Activated CD8-positive, alpha-beta memory T cell treated with anti-CD3 and anti-CD28 coated beads for 4 hours (primary cell): ENCODE measurements at regions not wholly inside any gene's neighbourhood (a gene's known extent, or its start where the extent isn't known, plus 50 kb on each side); places are given as distances from the start of the nearest gene placed in this dataset.
"Not testable (repeated sequence)": the region's sequence is repeated elsewhere in the genome, so short reads cannot be mapped to it uniquely, and the experiment has no call there.

Source experiments
- DNase-seq, 2 donors: peaks; one replicate each; pipeline ENCODE4 v3.0.0-alpha.2; 2020; ENCODE audit warnings: low read depth in 2 of 2

- no peak for DNase-seq
Observed at GRCh38 chr18:78410094-78410786, 569.4 kb upstream of the SALL3 start.

DNA sequence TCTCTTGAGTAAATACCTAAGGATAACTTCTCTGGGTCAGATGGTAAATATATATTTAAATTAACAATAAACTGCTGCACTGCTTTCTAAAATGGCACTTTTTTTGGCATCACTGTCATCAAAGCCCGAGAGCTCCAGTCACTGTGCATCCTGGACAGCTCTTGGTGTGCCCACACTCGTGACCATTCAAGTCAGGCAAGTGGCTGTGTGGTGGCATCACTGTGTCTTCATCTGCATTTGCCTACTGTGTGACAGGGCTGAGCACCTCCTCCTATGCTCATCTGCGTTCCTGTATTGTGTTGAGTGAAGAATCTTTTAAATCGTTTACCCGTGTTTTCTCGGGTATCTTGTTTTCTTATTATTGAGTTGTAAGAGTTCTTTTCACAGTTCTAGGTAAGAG is 568.1 kb upstream of the SALL3 start:
- no peak for DNase-seq

- no peak for DNase-seq
Observed at GRCh38 chr18:78414302-78414701, 565.3 kb upstream of the SALL3 start.

DNA sequence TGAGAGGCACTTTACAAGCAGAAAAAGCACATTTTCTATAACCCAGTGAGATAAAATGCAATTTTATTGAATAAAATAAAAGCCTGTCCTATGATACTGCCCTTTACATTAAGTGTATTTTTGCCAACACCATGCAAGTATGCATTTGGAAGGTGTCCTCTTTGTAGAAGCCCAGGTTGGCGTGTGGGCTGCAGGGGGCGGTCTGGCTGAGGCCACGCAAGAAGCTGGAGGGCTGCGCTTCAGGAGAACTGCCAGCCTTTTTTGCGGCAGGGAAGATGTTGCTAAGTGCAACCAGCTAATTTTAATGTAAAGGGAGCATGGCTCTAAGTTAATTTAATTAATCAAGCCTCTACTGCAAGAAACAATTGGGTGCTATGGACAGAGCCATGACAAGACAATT is 562.8 kb upstream of the SALL3 start:
- DNase-seq, result no peak

GRCh38 chr18:78418379-78418778 is 561.2 kb upstream of the SALL3 start:
- no peak for DNase-seq

DNA sequence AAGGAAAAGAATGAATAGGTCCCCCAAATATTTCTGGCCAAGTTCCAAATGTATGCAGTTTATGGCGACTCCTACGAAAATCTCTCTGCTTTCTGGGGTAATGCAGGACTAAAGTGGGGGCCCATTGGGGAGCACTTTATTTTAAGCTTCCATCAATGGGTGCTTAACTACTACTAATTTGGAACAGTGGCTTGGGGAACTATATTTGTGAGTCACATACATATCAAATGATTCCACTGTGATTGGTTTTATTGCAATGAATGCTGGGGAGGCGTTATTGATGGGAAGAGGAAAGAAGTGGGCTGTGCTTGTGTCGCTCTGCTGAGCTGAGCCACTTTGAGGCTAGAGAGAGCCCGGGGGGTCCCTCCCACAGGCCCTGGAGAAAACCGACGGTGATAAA is 560.4 kb upstream of the SALL3 start:
- no peak for DNase-seq

DNA sequence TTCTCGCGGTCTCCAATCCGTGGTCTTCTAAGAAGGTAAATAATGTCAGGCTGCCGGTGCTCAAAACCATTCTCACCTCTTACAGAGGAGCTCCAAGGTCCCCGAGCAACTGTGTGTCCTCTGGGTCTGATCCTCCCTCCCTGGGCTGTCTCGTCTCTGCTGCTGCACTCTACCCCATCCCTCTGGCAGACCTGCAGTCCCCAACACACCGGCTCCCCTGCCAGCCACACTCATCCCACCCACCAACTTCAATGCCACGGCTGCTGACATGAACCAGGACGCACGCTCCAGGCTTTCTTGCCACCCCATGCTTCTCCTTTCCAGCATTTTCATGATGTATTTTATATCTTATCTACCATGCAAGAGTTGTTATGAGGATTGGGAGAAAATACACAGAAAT is 559.5 kb upstream of the SALL3 start:
- DNase-seq, result no peak

- DNase-seq, result no peak
Observed at GRCh38 chr18:78421392-78421791, 558.2 kb upstream of the SALL3 start.

- no peak for DNase-seq
Observed at GRCh38 chr18:78422336-78422735, 557.3 kb upstream of the SALL3 start.

GRCh38 chr18:78423811-78424210 is 555.8 kb upstream of the SALL3 start:
- DNase-seq, result no peak

- DNase-seq, result no peak
Observed at GRCh38 chr18:78424403-78425018, 555.1 kb upstream of the SALL3 start.

DNA sequence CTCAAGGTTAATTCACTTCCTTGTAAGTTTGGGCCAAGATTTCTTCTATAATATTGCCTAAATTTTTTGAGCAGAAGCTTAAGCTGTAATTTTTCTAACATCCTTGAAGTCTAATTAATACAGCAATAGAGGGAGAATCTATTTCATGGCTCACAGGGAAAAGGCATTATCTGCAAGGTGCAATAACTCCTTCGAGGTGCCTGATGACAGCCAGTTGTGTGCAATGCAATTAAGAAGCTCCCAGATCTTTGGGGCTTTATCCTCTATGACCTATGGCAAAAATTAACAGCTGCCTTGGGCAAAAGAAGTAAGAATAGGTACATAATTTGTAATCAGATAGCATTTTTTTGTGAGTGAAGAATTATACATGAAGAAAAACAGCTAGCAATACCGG is 554.6 kb upstream of the SALL3 start:
- DNase-seq, result no peak

GRCh38 chr18:78427081-78427480 is 552.5 kb upstream of the SALL3 start:
- no peak for DNase-seq

- no peak for DNase-seq
Observed at GRCh38 chr18:78429127-78430108, 550.2 kb upstream of the SALL3 start.

GRCh38 chr18:78430131-78430758 is 549.4 kb upstream of the SALL3 start:
- no peak for DNase-seq

DNA sequence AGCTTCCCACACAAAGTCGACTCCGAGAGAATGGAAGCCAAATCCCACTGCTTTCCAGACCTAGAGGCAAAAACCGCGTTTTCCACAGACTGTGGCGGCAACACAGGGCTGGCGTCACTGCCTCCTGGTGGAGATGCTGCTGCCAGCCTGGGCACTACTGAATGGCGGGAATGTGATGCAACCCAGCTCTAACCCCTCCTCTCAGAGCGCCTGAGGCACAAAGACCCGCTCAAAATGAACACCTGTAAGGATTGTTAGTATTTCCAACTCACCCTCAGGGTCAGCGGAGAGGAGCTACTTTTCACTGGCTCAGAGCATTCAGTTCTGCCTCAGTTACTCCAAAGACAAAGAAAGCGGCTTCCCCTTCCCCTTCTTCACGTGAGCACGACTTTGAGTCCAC is 548.0 kb upstream of the SALL3 start:
- DNase-seq, result no peak

DNA sequence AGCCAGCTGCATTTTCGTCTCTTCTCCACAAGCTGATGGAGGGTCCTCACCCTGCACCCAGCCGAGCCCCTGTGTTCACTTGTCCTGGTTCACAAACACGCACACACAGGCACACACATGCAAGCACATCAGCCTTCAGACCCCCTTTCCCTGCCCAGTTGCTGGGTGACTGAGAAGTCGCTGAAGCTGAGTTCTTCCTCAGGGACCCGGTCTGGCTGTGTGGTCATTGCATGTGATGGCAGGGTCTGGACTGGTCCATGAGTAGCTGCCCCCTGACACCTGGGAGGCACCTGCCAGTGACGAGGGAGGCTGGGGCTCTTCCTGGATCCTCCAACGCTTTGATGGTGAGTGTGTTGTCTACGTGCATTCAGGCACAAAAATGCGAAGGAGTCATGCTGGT is 546.1 kb upstream of the SALL3 start:
- DNase-seq, result no peak

DNA sequence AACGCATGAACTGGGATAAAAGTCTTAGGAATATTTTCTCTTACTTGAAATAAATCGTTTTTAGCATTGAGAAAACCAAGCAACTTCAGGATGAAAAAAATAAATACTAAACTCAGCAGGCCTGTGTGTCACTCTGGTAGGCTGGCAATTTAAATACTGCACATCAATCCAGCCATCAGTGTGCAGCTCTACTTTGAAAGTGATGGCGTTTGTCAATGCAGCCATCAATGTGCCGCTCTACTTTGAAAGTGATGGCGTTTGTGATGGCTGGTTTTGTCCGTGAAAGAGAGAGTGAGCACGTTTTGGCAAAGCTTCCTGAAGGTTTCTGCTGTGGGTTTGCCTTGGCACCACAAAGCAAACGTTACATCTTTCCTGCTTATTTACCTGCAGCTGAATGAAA is 543.5 kb upstream of the SALL3 start:
- DNase-seq, result no peak

GRCh38 chr18:78438235-78438634 is 541.4 kb upstream of the SALL3 start:
- not testable (repeated sequence) for DNase-seq

DNA sequence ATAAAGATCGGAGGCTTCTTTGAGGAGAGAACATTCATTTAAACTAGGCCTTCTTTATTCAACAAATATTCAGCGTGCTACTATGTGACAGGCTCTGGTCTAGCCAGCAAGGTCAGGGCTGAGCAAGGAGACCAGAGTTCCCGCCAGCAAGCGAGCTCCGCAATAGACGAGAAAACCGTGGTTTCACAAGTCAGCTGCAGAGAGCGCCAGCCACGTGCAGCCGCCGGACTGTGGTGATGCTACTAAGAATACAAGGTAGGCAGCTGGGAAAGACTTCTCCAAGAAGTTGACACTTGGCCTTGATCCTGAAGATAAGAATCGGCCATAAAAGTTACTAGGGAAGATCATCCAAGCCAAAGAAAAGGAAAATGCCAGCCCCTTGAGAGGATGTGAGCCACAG is 533.7 kb upstream of the SALL3 start:
- no peak for DNase-seq

DNA sequence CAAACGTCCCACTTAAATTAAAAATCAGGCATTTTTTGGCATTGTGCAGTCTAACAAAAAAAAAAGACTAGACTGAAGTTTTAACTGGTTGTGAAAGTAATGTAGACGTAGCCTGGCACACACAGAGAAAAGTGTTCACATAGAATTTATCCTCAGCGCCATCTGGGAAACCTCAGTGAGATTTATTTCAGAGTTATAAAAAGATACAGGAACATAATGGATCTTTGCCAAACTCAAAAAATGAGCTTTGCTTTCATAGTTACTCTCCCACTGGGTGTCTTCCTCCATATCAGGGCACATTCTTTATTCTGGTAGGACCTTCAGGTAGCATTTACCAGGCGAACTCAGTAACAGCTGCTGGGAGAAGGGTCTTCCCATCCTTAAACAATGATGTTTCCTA is 532.4 kb upstream of the SALL3 start:
- DNase-seq, result no peak

DNA sequence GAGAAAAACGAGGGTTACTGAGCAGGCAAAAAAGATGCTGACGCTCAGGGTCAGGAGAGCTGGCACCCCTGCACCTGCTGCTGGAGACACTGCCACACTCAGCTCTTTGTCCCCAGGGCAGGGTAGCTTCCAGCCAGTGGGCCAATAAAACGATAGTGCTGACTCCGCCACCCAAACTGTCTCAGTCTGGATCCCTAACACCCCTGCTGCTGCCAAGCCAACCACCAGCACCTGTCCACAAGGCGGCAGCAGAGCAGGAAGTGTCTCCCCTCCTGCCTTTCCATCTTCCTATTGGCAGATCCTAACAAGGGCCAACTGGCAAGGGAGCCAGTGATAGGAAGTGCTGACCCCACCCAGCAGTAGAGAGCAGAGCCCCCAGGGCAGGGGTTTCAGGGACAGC is 531.5 kb upstream of the SALL3 start:
- no peak for DNase-seq
